ENCODE measurements at regions not wholly inside any gene's neighbourhood (a gene's known extent, or its start where the extent isn't known, plus 50 kb on each side); places are given as distances from the start of the nearest gene placed in this dataset.

DNA sequence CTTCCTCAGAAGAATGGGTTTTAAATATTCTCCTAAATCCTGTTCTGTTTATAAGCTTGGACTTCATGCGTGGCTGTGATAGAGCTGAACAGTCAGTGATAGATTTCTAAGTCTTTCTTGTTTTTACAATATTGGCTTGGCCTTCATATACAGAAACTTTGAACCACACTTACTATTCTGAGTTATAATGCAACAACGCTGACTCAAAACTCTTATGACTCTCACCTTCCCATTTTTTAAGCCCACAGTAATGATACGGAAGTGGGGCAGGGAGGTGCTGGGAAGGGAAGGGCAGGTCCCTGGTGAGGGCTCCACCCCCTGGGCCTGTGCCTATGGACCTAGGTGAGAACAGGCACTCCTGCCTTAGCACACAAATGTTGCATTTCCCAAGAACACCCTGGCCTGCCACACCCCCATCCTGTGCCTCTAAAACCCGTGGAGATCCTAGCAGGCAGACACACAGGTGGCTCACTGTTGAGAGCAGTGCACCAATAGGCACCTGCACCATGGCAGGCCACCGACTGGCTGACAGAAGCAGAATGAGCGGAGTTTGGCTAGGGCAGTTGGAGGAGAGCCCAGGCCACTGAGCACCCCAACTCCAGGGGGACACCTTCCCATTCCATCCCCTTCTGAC is 376.7 kb downstream of the GABRG2 start:
- TF ChIP-seq, protein P1, sequence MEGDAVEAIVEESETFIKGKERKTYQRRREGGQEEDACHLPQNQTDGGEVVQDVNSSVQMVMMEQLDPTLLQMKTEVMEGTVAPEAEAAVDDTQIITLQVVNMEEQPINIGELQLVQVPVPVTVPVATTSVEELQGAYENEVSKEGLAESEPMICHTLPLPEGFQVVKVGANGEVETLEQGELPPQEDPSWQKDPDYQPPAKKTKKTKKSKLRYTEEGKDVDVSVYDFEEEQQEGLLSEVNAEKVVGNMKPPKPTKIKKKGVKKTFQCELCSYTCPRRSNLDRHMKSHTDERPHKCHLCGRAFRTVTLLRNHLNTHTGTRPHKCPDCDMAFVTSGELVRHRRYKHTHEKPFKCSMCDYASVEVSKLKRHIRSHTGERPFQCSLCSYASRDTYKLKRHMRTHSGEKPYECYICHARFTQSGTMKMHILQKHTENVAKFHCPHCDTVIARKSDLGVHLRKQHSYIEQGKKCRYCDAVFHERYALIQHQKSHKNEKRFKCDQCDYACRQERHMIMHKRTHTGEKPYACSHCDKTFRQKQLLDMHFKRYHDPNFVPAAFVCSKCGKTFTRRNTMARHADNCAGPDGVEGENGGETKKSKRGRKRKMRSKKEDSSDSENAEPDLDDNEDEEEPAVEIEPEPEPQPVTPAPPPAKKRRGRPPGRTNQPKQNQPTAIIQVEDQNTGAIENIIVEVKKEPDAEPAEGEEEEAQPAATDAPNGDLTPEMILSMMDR (IDR thresholded peaks at IDR 0.05), result no peak
- DNase-seq (no peak), ATAC-seq (peak in 1 of 2 donors; percentile 23)
- H3K4me1 ChIP-seq, result no peaks in the 10 kb centered on the region
- H3K27ac ChIP-seq, result no peak overlapping the region
- H3K27me3 ChIP-seq (ENCODE audit: low read depth), result no peaks in the 10 kb centered on the region
- no peaks in the 10 kb centered on the region for H3K9me3 ChIP-seq
- no peaks in the 10 kb centered on the region for H3K36me3 ChIP-seq
- H3K4me3 ChIP-seq, result no peak overlapping the region
- intact Hi-C loops (cut with DNase I), result no loop called here

DNA sequence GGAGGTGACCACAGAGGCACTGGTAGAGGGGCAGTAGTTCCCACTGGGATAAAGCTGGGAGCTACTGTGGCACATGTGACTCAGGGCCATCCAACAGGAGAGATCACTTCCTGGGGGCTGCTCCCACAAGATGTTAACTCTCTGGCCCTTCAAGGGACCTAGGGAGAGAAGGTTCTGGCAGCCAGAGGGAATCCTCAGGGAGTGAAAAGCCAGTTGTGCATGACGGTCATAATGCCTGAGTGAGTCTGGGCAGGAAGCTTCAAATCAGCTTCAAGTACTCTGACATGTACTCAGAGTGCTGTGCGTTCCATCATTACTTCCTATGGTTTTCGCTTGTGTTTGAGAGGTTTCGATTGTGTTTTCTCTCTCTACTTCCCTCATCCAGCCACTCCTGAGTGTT is 388.5 kb downstream of the GABRG2 start:
- H3K9me3 ChIP-seq, result peaks cover 16% of the 10 kb centered on the region
- intact Hi-C loops (cut with DNase I), result no loop called here
- no peak overlapping the region for H3K27ac ChIP-seq
- no peak for ATAC-seq
- no peaks in the 10 kb centered on the region for H3K36me3 ChIP-seq
- no peak overlapping the region for H3K4me3 ChIP-seq
- no peak for DNase-seq
- TF ChIP-seq, protein P1 (IDR thresholded peaks at IDR 0.05), result no peak
- no peaks in the 10 kb centered on the region for H3K27me3 ChIP-seq (ENCODE audit: low read depth)
- H3K4me1 ChIP-seq, result no peaks in the 10 kb centered on the region

DNA sequence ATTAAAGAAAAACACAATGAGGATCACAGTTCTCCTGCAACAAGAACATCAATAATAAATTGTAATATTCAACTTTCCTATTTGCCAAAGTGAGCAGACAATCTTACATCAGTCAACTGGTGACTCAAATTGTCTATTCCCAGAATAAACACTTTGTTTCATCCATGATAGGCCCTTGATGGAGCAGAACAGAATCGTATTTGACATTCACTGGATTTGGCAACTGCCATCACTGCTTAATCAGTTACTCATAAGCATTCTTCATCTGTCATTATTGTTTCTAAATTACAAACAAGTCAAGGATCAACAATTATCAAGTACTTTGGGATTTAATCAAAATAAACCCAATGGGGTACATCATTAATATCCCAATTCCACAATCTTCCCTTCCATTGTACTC is 398.4 kb downstream of the GABRG2 start:
- no peaks in the 10 kb centered on the region for H3K4me1 ChIP-seq
- H3K27ac ChIP-seq, result no peak overlapping the region
- TF ChIP-seq, protein P1 (IDR thresholded peaks at IDR 0.05), result no peak
- no peaks in the 10 kb centered on the region for H3K27me3 ChIP-seq (ENCODE audit: low read depth)
- ATAC-seq (no peak), DNase-seq (no peak)
- no peaks in the 10 kb centered on the region for H3K9me3 ChIP-seq
- H3K4me3 ChIP-seq, result no peak overlapping the region
- intact Hi-C loops (cut with DNase I), result no loop called here
- no peaks in the 10 kb centered on the region for H3K36me3 ChIP-seq

DNA sequence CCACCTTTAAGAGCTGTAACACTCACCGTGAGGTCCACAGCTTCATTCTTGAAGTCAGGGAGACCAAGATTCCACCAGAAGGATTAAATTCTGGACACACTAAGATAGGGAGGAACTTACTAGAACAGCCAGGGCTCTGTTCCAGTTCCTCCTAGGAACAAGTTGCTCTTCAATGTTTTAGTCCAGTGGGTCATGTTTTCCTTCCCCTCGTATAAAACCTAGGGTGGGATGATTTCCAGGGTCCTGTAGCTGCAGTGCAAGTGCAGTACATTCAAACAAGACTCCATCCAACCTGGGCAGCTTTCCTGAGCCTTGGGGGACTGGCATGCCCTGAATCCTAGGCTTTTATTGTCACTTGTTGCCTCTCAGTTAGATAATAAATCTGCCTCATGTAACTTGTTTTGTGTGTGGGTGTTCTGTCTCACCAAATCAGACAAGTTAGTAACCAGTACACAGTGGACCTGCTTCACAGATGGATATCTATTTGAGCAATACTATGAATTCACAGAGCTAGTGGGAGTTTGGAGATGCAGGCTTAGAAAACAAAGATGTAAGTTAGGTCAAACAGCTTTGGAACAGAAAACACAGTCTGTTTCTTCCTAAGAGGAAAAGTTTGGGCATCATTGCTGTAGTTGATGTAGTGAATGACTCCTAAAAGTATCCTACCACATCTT is 405.6 kb downstream of the GABRG2 start:
- no peaks in the 10 kb centered on the region for H3K9me3 ChIP-seq
- H3K36me3 ChIP-seq, result no peaks in the 10 kb centered on the region
- ATAC-seq, result no peak
- no peak for DNase-seq
- TF ChIP-seq, protein P1 (IDR thresholded peaks at IDR 0.05), result no peak
- H3K27me3 ChIP-seq (ENCODE audit: low read depth), result no peaks in the 10 kb centered on the region
- no peak overlapping the region for H3K27ac ChIP-seq
- H3K4me1 ChIP-seq, result no peaks in the 10 kb centered on the region
- no peak overlapping the region for H3K4me3 ChIP-seq
- intact Hi-C loops (cut with DNase I), result no loop called here

DNA sequence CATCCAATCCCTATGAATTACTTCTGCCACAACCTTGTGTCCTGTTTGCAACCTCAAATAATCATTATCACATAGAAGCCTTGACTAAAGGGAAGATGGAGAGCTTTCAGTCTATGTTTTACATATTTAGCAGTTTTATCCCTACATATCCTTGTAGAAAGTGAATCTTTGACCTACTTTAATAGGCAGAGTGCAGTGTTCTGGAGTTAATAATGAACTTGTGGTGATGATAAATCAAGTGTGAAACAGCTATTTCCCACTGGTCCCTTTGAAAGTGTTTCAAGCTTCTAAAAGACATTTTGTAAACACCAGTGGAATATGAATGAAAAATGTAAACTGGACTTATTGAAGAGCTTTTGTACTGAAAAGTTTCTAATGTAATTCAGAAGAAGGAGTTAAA is 406.7 kb downstream of the GABRG2 start:
- no peak for DNase-seq
- Histone ChIP-seq H3K27ac (no peak overlapping the region), H3K4me1 (no peaks in the 10 kb centered on the region), H3K4me3 (no peak overlapping the region), H3K9me3 (no peaks in the 10 kb centered on the region), H3K27me3 (ENCODE audit: low read depth) (no peaks in the 10 kb centered on the region), H3K36me3 (no peaks in the 10 kb centered on the region)
- TF ChIP-seq, protein P1 (IDR thresholded peaks at IDR 0.05), result no peak
- intact Hi-C loops (cut with DNase I), result no loop called here
- no peak for ATAC-seq
